ENCODE measurements at regions not wholly inside any gene's neighbourhood (a gene's known extent, or its start where the extent isn't known, plus 50 kb on each side); places are given as distances from the start of the nearest gene placed in this dataset.

GRCh38 chr2:13968811-13969210, 663.7 kb upstream of the LRATD1 start:
- H3K4me3 ChIP-seq (ENCODE audit: low read depth in 1 of 5, low read length in 5 of 5): no peak overlapping the region
- no peak overlapping the region for H3K27ac ChIP-seq (ENCODE audit: low read depth, low read length)
- H3K9ac ChIP-seq (ENCODE audit: low read length in 5 of 5): no peak overlapping the region
- H3K9me3 ChIP-seq (ENCODE audit: control insufficient read depth in 5 of 5, low read length in 5 of 5): no peaks in the 10 kb centered on the region
- no peaks in the 10 kb centered on the region for H3K36me3 ChIP-seq (ENCODE audit: control insufficient read depth in 5 of 5, insufficient read depth in 5 of 5, low read length in 5 of 5)
- no peaks in the 10 kb centered on the region for H3K4me1 ChIP-seq (ENCODE audit: control insufficient read depth in 5 of 5, insufficient read depth in 5 of 5, low read length in 5 of 5)
- no peaks in the 10 kb centered on the region for H3K27me3 ChIP-seq (ENCODE audit: control insufficient read depth in 5 of 5, insufficient read depth in 4 of 5, low read length in 5 of 5)

GRCh38 chr2:13986119-13986720, 646.3 kb upstream of the LRATD1 start:
- Histone ChIP-seq H3K27me3 (ENCODE audit: control insufficient read depth in 5 of 5, insufficient read depth in 4 of 5, low read length in 5 of 5) (no peaks in the 10 kb centered on the region), H3K4me1 (ENCODE audit: control insufficient read depth in 5 of 5, insufficient read depth in 5 of 5, low read length in 5 of 5) (no peaks in the 10 kb centered on the region), H3K27ac (ENCODE audit: low read depth, low read length) (no peak overlapping the region), H3K9ac (ENCODE audit: low read length in 5 of 5) (no peak overlapping the region), H3K4me3 (ENCODE audit: low read depth in 1 of 5, low read length in 5 of 5) (no peak overlapping the region), H3K9me3 (ENCODE audit: control insufficient read depth in 5 of 5, low read length in 5 of 5) (peaks cover 0 to 8% (median 3%) of the 10 kb centered on the region in 5 donors), H3K36me3 (ENCODE audit: control insufficient read depth in 5 of 5, insufficient read depth in 5 of 5, low read length in 5 of 5) (no peaks in the 10 kb centered on the region)

GRCh38 chr2:13996527-13996926, 636.0 kb upstream of the LRATD1 start:
- Histone ChIP-seq H3K4me1 (ENCODE audit: control insufficient read depth in 5 of 5, insufficient read depth in 5 of 5, low read length in 5 of 5) (no peaks in the 10 kb centered on the region), H3K27ac (ENCODE audit: low read depth, low read length) (no peak overlapping the region), H3K27me3 (ENCODE audit: control insufficient read depth in 5 of 5, insufficient read depth in 4 of 5, low read length in 5 of 5) (no peaks in the 10 kb centered on the region), H3K4me3 (ENCODE audit: low read depth in 1 of 5, low read length in 5 of 5) (no peak overlapping the region), H3K9me3 (ENCODE audit: control insufficient read depth in 5 of 5, low read length in 5 of 5) (peaks cover 0 to 7% (median 4%) of the 10 kb centered on the region in 5 donors), H3K36me3 (ENCODE audit: control insufficient read depth in 5 of 5, insufficient read depth in 5 of 5, low read length in 5 of 5) (no peaks in the 10 kb centered on the region), H3K9ac (ENCODE audit: low read length in 5 of 5) (no peak overlapping the region)

- H3K27ac ChIP-seq (ENCODE audit: low read depth, low read length): no peak overlapping the region
- H3K36me3 ChIP-seq (ENCODE audit: control insufficient read depth in 5 of 5, insufficient read depth in 5 of 5, low read length in 5 of 5): no peaks in the 10 kb centered on the region
- no peak overlapping the region for H3K9ac ChIP-seq (ENCODE audit: low read length in 5 of 5)
- no peaks in the 10 kb centered on the region for H3K4me1 ChIP-seq (ENCODE audit: control insufficient read depth in 5 of 5, insufficient read depth in 5 of 5, low read length in 5 of 5)
- no peaks in the 10 kb centered on the region for H3K27me3 ChIP-seq (ENCODE audit: control insufficient read depth in 5 of 5, insufficient read depth in 4 of 5, low read length in 5 of 5)
- peaks cover 0 to 7% (median 3%) of the 10 kb centered on the region in 5 donors for H3K9me3 ChIP-seq (ENCODE audit: control insufficient read depth in 5 of 5, low read length in 5 of 5)
- H3K4me3 ChIP-seq (ENCODE audit: low read depth in 1 of 5, low read length in 5 of 5): no peak overlapping the region
Observed at GRCh38 chr2:14011190-14011589, 621.3 kb upstream of the LRATD1 start.

- Histone ChIP-seq H3K9ac (ENCODE audit: low read length in 5 of 5) (no peak overlapping the region), H3K36me3 (ENCODE audit: control insufficient read depth in 5 of 5, insufficient read depth in 5 of 5, low read length in 5 of 5) (no peaks in the 10 kb centered on the region), H3K27ac (ENCODE audit: low read depth, low read length) (no peak overlapping the region)
Observed at GRCh38 chr2:14015113-14015630, 617.3 kb upstream of the LRATD1 start.

GRCh38 chr2:14016289-14016955, 616.1 kb upstream of the LRATD1 start:
- no peaks in the 10 kb centered on the region for H3K36me3 ChIP-seq (ENCODE audit: control insufficient read depth in 5 of 5, insufficient read depth in 5 of 5, low read length in 5 of 5)
- H3K9ac ChIP-seq (ENCODE audit: low read length in 5 of 5): no peak overlapping the region
- no peak overlapping the region for H3K27ac ChIP-seq (ENCODE audit: low read depth, low read length)
- no peaks in the 10 kb centered on the region for H3K27me3 ChIP-seq (ENCODE audit: control insufficient read depth in 5 of 5, insufficient read depth in 4 of 5, low read length in 5 of 5)
- H3K4me1 ChIP-seq (ENCODE audit: control insufficient read depth in 5 of 5, insufficient read depth in 5 of 5, low read length in 5 of 5): no peaks in the 10 kb centered on the region
- no peak overlapping the region for H3K4me3 ChIP-seq (ENCODE audit: low read depth in 1 of 5, low read length in 5 of 5)
- H3K9me3 ChIP-seq (ENCODE audit: control insufficient read depth in 5 of 5, low read length in 5 of 5): peaks cover 0 to 5% (median 0%) of the 10 kb centered on the region in 5 donors

More at GRCh38 chr2:14015113-14015630, 617.3 kb upstream of the LRATD1 start:
- Histone ChIP-seq H3K4me1 (ENCODE audit: control insufficient read depth in 5 of 5, insufficient read depth in 5 of 5, low read length in 5 of 5) (no peaks in the 10 kb centered on the region), H3K27me3 (ENCODE audit: control insufficient read depth in 5 of 5, insufficient read depth in 4 of 5, low read length in 5 of 5) (no peaks in the 10 kb centered on the region), H3K4me3 (ENCODE audit: low read depth in 1 of 5, low read length in 5 of 5) (no peak overlapping the region), H3K9me3 (ENCODE audit: control insufficient read depth in 5 of 5, low read length in 5 of 5) (peaks cover 0 to 7% (median 0%) of the 10 kb centered on the region in 5 donors)

- Histone ChIP-seq H3K4me1 (ENCODE audit: control insufficient read depth in 5 of 5, insufficient read depth in 5 of 5, low read length in 5 of 5) (no peaks in the 10 kb centered on the region), H3K27me3 (ENCODE audit: control insufficient read depth in 5 of 5, insufficient read depth in 4 of 5, low read length in 5 of 5) (no peaks in the 10 kb centered on the region), H3K4me3 (ENCODE audit: low read depth in 1 of 5, low read length in 5 of 5) (no peak overlapping the region), H3K27ac (ENCODE audit: low read depth, low read length) (no peak overlapping the region), H3K9me3 (ENCODE audit: control insufficient read depth in 5 of 5, low read length in 5 of 5) (peaks cover 0 to 2% (median 0%) of the 10 kb centered on the region in 5 donors), H3K9ac (ENCODE audit: low read length in 5 of 5) (no peak overlapping the region), H3K36me3 (ENCODE audit: control insufficient read depth in 5 of 5, insufficient read depth in 5 of 5, low read length in 5 of 5) (no peaks in the 10 kb centered on the region)
Observed at GRCh38 chr2:14018620-14019019, 613.9 kb upstream of the LRATD1 start.

- Histone ChIP-seq H3K9ac (ENCODE audit: low read length in 5 of 5) (no peak overlapping the region), H3K27me3 (ENCODE audit: control insufficient read depth in 5 of 5, insufficient read depth in 4 of 5, low read length in 5 of 5) (no peaks in the 10 kb centered on the region), H3K9me3 (ENCODE audit: control insufficient read depth in 5 of 5, low read length in 5 of 5) (peaks cover 0 to 2% (median 0%) of the 10 kb centered on the region in 5 donors), H3K4me3 (ENCODE audit: low read depth in 1 of 5, low read length in 5 of 5) (no peak overlapping the region), H3K4me1 (ENCODE audit: control insufficient read depth in 5 of 5, insufficient read depth in 5 of 5, low read length in 5 of 5) (no peaks in the 10 kb centered on the region), H3K27ac (ENCODE audit: low read depth, low read length) (no peak overlapping the region), H3K36me3 (ENCODE audit: control insufficient read depth in 5 of 5, insufficient read depth in 5 of 5, low read length in 5 of 5) (no peaks in the 10 kb centered on the region)
Observed at GRCh38 chr2:14023558-14023957, 609.0 kb upstream of the LRATD1 start.

- Histone ChIP-seq H3K9me3 (ENCODE audit: control insufficient read depth in 5 of 5, low read length in 5 of 5) (peaks cover 0 to 3% (median 0%) of the 10 kb centered on the region in 5 donors), H3K36me3 (ENCODE audit: control insufficient read depth in 5 of 5, insufficient read depth in 5 of 5, low read length in 5 of 5) (no peaks in the 10 kb centered on the region), H3K9ac (ENCODE audit: low read length in 5 of 5) (no peak overlapping the region), H3K4me1 (ENCODE audit: control insufficient read depth in 5 of 5, insufficient read depth in 5 of 5, low read length in 5 of 5) (no peaks in the 10 kb centered on the region), H3K27ac (ENCODE audit: low read depth, low read length) (no peak overlapping the region), H3K27me3 (ENCODE audit: control insufficient read depth in 5 of 5, insufficient read depth in 4 of 5, low read length in 5 of 5) (no peaks in the 10 kb centered on the region), H3K4me3 (ENCODE audit: low read depth in 1 of 5, low read length in 5 of 5) (no peak overlapping the region)
Observed at GRCh38 chr2:14039134-14039533, 593.4 kb upstream of the LRATD1 start.

- Histone ChIP-seq H3K9ac (ENCODE audit: low read length in 5 of 5) (no peak overlapping the region), H3K9me3 (ENCODE audit: control insufficient read depth in 5 of 5, low read length in 5 of 5) (peaks cover 0 to 2% (median 0%) of the 10 kb centered on the region in 5 donors), H3K4me1 (ENCODE audit: control insufficient read depth in 5 of 5, insufficient read depth in 5 of 5, low read length in 5 of 5) (no peaks in the 10 kb centered on the region), H3K36me3 (ENCODE audit: control insufficient read depth in 5 of 5, insufficient read depth in 5 of 5, low read length in 5 of 5) (no peaks in the 10 kb centered on the region), H3K27me3 (ENCODE audit: control insufficient read depth in 5 of 5, insufficient read depth in 4 of 5, low read length in 5 of 5) (no peaks in the 10 kb centered on the region), H3K27ac (ENCODE audit: low read depth, low read length) (no peak overlapping the region), H3K4me3 (ENCODE audit: low read depth in 1 of 5, low read length in 5 of 5) (no peak overlapping the region)
Observed at GRCh38 chr2:14047491-14047890, 585.0 kb upstream of the LRATD1 start.
